GM13976 (cell line): ENCODE measurements at regions not wholly inside any gene's neighbourhood (a gene's known extent, or its start where the extent isn't known, plus 50 kb on each side); places are given as distances from the start of the nearest gene placed in this dataset.

ENCODE experiments used
- DNase-seq: peaks from one replicate; pipeline ENCODE4 v3.0.0; 2012; ENCODE audit warnings: low spot score
- CTCF ChIP-seq: IDR thresholded peaks from 2 replicates; pipeline ENCODE4 v1.5.1; 2012; ENCODE audit warnings: borderline replicate concordance, mild to moderate bottlenecking; ENCODE audit not compliant: insufficient read depth; ENCODE audit errors: extremely low read depth, missing control alignments, control extremely low read depth
- in situ Hi-C: fragments of 300-500 bp; cut with MboI; formaldehyde crosslinking; loops from one replicate; pipeline ENCODE4 v1.12.0; 2022; ENCODE audit warnings: low sequenced_read_pairs, mixed read lengths, inconsistent platforms; ENCODE audit not compliant: unreplicated experiment

DNA sequence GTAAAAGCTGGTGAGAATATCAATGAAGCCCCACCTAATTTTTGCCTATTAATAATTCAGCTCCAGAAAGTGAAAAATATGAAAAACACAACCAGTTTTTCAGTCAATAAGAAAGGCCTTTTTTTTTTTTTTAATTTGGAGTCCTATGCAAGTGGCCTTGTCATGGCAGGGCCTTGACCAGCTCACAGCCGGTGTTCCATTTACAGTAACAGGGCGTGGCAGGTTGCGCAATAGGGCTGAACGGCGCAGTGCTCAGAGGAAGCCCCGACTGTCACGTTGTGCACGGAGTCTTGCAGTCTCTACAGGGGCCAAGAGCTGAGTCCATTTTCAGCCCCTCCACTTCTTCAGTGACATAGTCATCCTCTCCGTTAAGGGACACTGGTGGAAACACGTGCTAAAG is 184.1 kb upstream of the FN1 start:
- DNase-seq: no peak
- no peak for TF ChIP-seq CTCF

GRCh38 chr2:215619022-215619958 is 183.4 kb upstream of the FN1 start:
- no peak for DNase-seq
- in situ Hi-C loops: no loop called here
- no peak for TF ChIP-seq CTCF

More for the DNA sequence above, 184.1 kb upstream of the FN1 start:
- in situ Hi-C loops: no loop called here

GRCh38 chr2:215618145-215618544 is 182.3 kb upstream of the FN1 start:
- TF ChIP-seq CTCF: no peak
- no peak for DNase-seq
- in situ Hi-C loops: no loop called here

GRCh38 chr2:215617060-215617824 is 181.4 kb upstream of the FN1 start:
- TF ChIP-seq CTCF: no peak
- in situ Hi-C loops: no loop called here
- no peak for DNase-seq

- in situ Hi-C loops: no loop called here
- no peak for TF ChIP-seq CTCF
- no peak for DNase-seq
These were observed 179.9 kb upstream of the FN1 start for GRCh38 chr2:215615803-215616174.

- in situ Hi-C loops: no loop called here
- TF ChIP-seq CTCF: no peak
- no peak for DNase-seq
These were observed 179.4 kb upstream of the FN1 start for GRCh38 chr2:215615067-215615802.
